CD4-positive, alpha-beta T cell treated with Interleukin-21 for 1 hour (primary cell): ENCODE measurements at regions not wholly inside any gene's neighbourhood (a gene's known extent, or its start where the extent isn't known, plus 50 kb on each side); places are given as distances from the start of the nearest gene placed in this dataset.

Source experiments
- DNase-seq: peaks from one replicate; pipeline ENCODE4 v3.0.0-alpha.2; 2020

GRCh38 chr15:96390986-96391385, 60.5 kb downstream of the NR2F2 start:
- DNase-seq: no peak

GRCh38 chr15:96392380-96393208, 62.1 kb downstream of the NR2F2 start:
- DNase-seq: no peak

GRCh38 chr15:96393209-96393513, 62.7 kb downstream of the NR2F2 start:
- no peak for DNase-seq

- no peak for DNase-seq
Observed at GRCh38 chr15:96395687-96396086, 65.2 kb downstream of the NR2F2 start.

- DNase-seq: no peak
Observed at GRCh38 chr15:96398776-96399175, 68.3 kb downstream of the NR2F2 start.

- no peak for DNase-seq
Observed at GRCh38 chr15:96402403-96402802, 71.9 kb downstream of the NR2F2 start.

GRCh38 chr15:96403071-96403470, 72.6 kb downstream of the NR2F2 start:
- no peak for DNase-seq

GRCh38 chr15:96403932-96404331, 73.4 kb downstream of the NR2F2 start:
- no peak for DNase-seq

GRCh38 chr15:96404560-96404959, 74.1 kb downstream of the NR2F2 start:
- DNase-seq: no peak

- DNase-seq: no peak
Observed at GRCh38 chr15:96406291-96406690, 75.8 kb downstream of the NR2F2 start.

GRCh38 chr15:96406701-96407100, 76.2 kb downstream of the NR2F2 start:
- no peak for DNase-seq

- DNase-seq: no peak
Observed at GRCh38 chr15:96407482-96407881, 77.0 kb downstream of the NR2F2 start.

- no peak for DNase-seq
Observed at GRCh38 chr15:96408591-96409183, 78.2 kb downstream of the NR2F2 start.

- no peak for DNase-seq
Observed at GRCh38 chr15:96409215-96410138, 79.0 kb downstream of the NR2F2 start.

GRCh38 chr15:96410175-96411055, 79.9 kb downstream of the NR2F2 start:
- DNase-seq: no peak

GRCh38 chr15:96411056-96412031, 80.8 kb downstream of the NR2F2 start:
- no peak for DNase-seq

GRCh38 chr15:96412045-96412905, 81.8 kb downstream of the NR2F2 start:
- DNase-seq: no peak

- no peak for DNase-seq
Observed at GRCh38 chr15:96412906-96413231, 82.4 kb downstream of the NR2F2 start.

GRCh38 chr15:96413657-96414056, 83.2 kb downstream of the NR2F2 start:
- no peak for DNase-seq

GRCh38 chr15:96414875-96415274, 84.4 kb downstream of the NR2F2 start:
- no peak for DNase-seq
